Smooth muscle cell (in vitro differentiated cells): ENCODE measurements at regions not wholly inside any gene's neighbourhood (a gene's known extent, or its start where the extent isn't known, plus 50 kb on each side); places are given as distances from the start of the nearest gene placed in this dataset.

Experiments used
- DNase-seq: peaks from one replicate; lab custom pipeline; 2025; ENCODE audit not compliant: unreplicated experiment; lab: John Stamatoyannopoulos, UW
- H2AFZ ChIP-seq: fragments of 200-600 bp; sonication (generic); 2 replicates; pipeline ENCODE4 v1.6.0; 2016; ENCODE audit warnings: antibody characterized with exemption, low read depth, mild to moderate bottlenecking
- H3F3A ChIP-seq: fragments of 200-600 bp; sonication (generic); 2 replicates; pipeline ENCODE4 v1.6.0; 2017; ENCODE audit warnings: antibody characterized with exemption, low read depth
- H3K27ac ChIP-seq: fragments of 200-600 bp; sonication (generic); 2 replicates; pipeline ENCODE4 v1.5.1; 2016; ENCODE audit warnings: low read depth, mild to moderate bottlenecking
- H3K27me3 ChIP-seq: fragments of 200-600 bp; sonication (generic); 2 replicates; pipeline ENCODE4 v1.6.1; 2016; ENCODE audit warnings: low read depth, mild to moderate bottlenecking
- H3K36me3 ChIP-seq: fragments of 200-600 bp; sonication (generic); 2 replicates; pipeline ENCODE4 v1.5.1; 2016; ENCODE audit warnings: low read depth
- H3K4me1 ChIP-seq: fragments of 200-600 bp; sonication (generic); 2 replicates; pipeline ENCODE4 v1.5.1; 2016; ENCODE audit warnings: low read depth
- H3K4me2 ChIP-seq: fragments of 200-600 bp; sonication (generic); 2 replicates; pipeline ENCODE4 v1.6.0; 2016; ENCODE audit warnings: mild to moderate bottlenecking
- H3K4me3 ChIP-seq: fragments of 200-600 bp; sonication (generic); 2 replicates; pipeline ENCODE4 v1.5.1; 2016; ENCODE audit warnings: mild to moderate bottlenecking
- H3K79me2 ChIP-seq: fragments of 200-600 bp; sonication (generic); 2 replicates; pipeline ENCODE4 v1.6.0; 2016; ENCODE audit warnings: low read depth, mild to moderate bottlenecking
- H3K9ac ChIP-seq: fragments of 200-600 bp; sonication (generic); 2 replicates; pipeline ENCODE4 v1.6.0; 2016; ENCODE audit warnings: low read depth
- H3K9me3 ChIP-seq: fragments of 200-600 bp; sonication (generic); replicated peaks from 2 replicates; pipeline ENCODE4 v1.5.1; 2016; ENCODE audit warnings: low read depth
- H4K20me1 ChIP-seq: fragments of 200-600 bp; sonication (generic); 2 replicates; pipeline ENCODE4 v1.6.0; 2016; ENCODE audit warnings: low read depth
- WGBS: methylation state at CpG from one replicate; pipeline ENCODE4 v1.1.7; 2016; ENCODE audit warnings: low lambda C conversion rate; 5-methylcytosine and 5-hydroxymethylcytosine counted together
- TF ChIP-seq, protein P1 (sequence below): fragments of 200-600 bp; sonication (generic); IDR thresholded peaks from 2 replicates; pipeline ENCODE4 v1.5.1; 2017; ENCODE audit warnings: borderline replicate concordance, mild to moderate bottlenecking, antibody characterized with exemption; ENCODE audit not compliant: insufficient read depth, poor library complexity, severe bottlenecking

DNA sequence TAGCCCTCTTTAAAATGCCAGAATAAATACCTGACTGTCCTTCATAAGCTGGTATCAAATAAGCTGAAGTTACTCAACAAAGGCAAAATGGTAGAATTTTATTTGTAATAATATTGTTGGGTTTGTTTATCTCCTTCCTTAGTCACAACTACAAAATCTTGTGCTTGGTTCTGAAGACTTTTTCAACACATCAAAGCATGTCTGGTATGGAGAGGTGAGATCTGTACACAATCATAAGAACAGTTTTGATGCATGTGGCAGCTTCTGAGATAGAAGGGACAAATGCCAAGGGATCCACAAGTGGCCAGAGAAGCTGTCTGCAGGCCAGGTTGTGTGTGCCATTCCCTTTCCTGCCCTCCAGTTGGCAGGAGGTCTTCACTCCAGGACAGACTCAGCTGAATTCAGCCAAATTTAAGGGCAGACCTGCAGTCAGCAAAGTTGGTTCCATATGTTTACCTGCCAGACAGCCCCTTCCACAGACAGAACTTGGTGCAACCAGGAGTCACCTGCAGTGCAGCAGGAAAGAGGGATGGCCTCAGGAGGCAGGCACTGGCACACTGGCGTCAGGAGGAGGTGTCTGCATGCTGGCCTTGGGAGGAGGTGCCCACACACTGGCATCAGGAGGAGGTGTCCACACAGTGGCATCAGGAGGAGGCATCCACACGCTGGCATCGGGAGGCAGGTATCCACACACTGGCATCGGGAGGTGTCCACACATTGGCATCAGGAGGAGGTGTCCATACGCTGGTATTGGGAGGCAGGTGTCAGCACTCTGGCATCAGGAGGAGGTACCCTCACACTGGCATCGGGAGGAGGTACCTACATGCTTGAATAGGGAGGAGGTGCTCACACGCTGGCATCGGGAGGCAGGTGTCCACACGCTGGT, 93.1 kb upstream of the IKZF1 start:
- H3K36me3 ChIP-seq, result no peaks in the 10 kb centered on the region
- H3K27ac ChIP-seq, result no peak overlapping the region
- no peak overlapping the region for H3K9ac ChIP-seq
- TF ChIP-seq, protein P1, sequence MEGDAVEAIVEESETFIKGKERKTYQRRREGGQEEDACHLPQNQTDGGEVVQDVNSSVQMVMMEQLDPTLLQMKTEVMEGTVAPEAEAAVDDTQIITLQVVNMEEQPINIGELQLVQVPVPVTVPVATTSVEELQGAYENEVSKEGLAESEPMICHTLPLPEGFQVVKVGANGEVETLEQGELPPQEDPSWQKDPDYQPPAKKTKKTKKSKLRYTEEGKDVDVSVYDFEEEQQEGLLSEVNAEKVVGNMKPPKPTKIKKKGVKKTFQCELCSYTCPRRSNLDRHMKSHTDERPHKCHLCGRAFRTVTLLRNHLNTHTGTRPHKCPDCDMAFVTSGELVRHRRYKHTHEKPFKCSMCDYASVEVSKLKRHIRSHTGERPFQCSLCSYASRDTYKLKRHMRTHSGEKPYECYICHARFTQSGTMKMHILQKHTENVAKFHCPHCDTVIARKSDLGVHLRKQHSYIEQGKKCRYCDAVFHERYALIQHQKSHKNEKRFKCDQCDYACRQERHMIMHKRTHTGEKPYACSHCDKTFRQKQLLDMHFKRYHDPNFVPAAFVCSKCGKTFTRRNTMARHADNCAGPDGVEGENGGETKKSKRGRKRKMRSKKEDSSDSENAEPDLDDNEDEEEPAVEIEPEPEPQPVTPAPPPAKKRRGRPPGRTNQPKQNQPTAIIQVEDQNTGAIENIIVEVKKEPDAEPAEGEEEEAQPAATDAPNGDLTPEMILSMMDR, result no peak
- no peak overlapping the region for H3K4me2 ChIP-seq
- no peak overlapping the region for H2AFZ ChIP-seq
- H3K79me2 ChIP-seq, result no peaks in the 10 kb centered on the region
- DNase-seq, result no peak
- 91% methylated on average over 9 of the region's 9 CpGs for WGBS
- H3F3A ChIP-seq, result no peaks in the 10 kb centered on the region
- H3K9me3 ChIP-seq, result no peaks in the 10 kb centered on the region
- no peak overlapping the region for H3K4me3 ChIP-seq
- H3K27me3 ChIP-seq, result peaks cover 4% of the 10 kb centered on the region
- H3K4me1 ChIP-seq, result no peaks in the 10 kb centered on the region
- H4K20me1 ChIP-seq, result no peaks in the 10 kb centered on the region

GRCh38 chr7:50210706-50211115, 93.8 kb upstream of the IKZF1 start:
- 86% methylated on average over 6 of the region's 6 CpGs for WGBS
- H3K4me3 ChIP-seq, result no peak overlapping the region

DNA sequence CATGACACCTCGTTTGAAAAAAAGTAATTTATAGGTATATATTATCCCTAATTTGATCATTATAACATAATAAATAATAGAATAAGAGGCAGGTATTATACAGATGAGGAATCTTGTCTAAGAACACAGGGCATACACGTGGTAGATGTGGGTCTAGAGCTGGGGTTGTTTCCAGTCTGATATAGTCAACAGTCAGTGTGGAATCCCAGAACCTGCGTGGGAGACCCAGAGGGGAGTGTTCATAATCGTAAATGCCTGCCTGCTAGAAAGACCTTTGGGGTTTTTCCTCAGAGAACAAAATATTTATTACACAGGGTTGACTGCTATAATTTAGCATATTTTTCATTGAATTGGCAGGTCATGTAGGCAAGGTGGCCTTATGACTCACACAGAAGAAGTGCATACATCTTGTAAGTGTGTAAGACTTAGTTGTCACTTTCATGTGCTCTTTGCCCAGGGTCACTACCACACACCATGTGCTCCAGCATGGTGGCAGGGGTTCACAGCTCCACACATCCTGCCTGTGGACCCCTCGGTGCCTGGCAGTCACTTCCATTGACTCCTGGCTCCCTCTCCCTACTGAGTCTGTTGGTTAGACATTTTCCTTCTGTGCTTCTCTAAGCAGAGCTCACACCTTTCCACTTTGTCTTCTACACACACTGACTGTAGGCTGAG, 94.9 kb upstream of the IKZF1 start:
- Histone ChIP-seq H3K27ac (no peak overlapping the region), H3K79me2 (no peaks in the 10 kb centered on the region), H3K9ac (no peak overlapping the region), H3K4me3 (no peak overlapping the region), H2AFZ (no peak overlapping the region), H3F3A (no peaks in the 10 kb centered on the region), H3K36me3 (no peaks in the 10 kb centered on the region), H3K9me3 (no peaks in the 10 kb centered on the region), H3K27me3 (peaks cover 4% of the 10 kb centered on the region), H4K20me1 (no peaks in the 10 kb centered on the region), H3K4me1 (no peaks in the 10 kb centered on the region), H3K4me2 (no peak overlapping the region)
- 83% methylated on average over 5 of the region's 5 CpGs for WGBS
- DNase-seq, result no peak
- TF ChIP-seq, protein P1, result no peak

More at GRCh38 chr7:50210706-50211115, 93.8 kb upstream of the IKZF1 start:
- H4K20me1 ChIP-seq, result no peaks in the 10 kb centered on the region
- no peak overlapping the region for H3K4me2 ChIP-seq
- H3K9me3 ChIP-seq, result no peaks in the 10 kb centered on the region
- peaks cover 4% of the 10 kb centered on the region for H3K27me3 ChIP-seq
- no peaks in the 10 kb centered on the region for H3K4me1 ChIP-seq
- H2AFZ ChIP-seq, result no peak overlapping the region
- H3K27ac ChIP-seq, result no peak overlapping the region
- no peaks in the 10 kb centered on the region for H3K79me2 ChIP-seq
- H3K36me3 ChIP-seq, result no peaks in the 10 kb centered on the region
- no peak for DNase-seq
- no peaks in the 10 kb centered on the region for H3F3A ChIP-seq
- TF ChIP-seq, protein P1, result no peak
- no peak overlapping the region for H3K9ac ChIP-seq
